H1 (cell line): ENCODE measurements at regions not wholly inside any gene's neighbourhood (a gene's known extent, or its start where the extent isn't known, plus 50 kb on each side); places are given as distances from the start of the nearest gene placed in this dataset.

ENCODE experiments used
- CTCF ChIA-PET: fragments of 300-600 bp; sonication (Branson Sonifier 250); formaldehyde crosslinking; loops from one replicate; lab custom pipeline; 2021; ENCODE audit not compliant: partially characterized antibody; lab: Charles Lee
- POLR2A ChIA-PET: fragments of 300-600 bp; sonication (Branson Sonifier 250); formaldehyde crosslinking; loops from one replicate; lab custom pipeline; 2021; ENCODE audit warnings: inconsistent platforms; ENCODE audit not compliant: partially characterized antibody; lab: Charles Lee
- DNase-seq, 2 experiments: peaks; one replicate each; pipeline versions ENCODE4 v3.0.0 to v3.0.0-alpha.2; 2010 to 2022; ENCODE audit warnings: low spot score in 2 of 2, low read depth in 1 of 2, mixed read lengths in 1 of 2
- FAIRE-seq: peaks from 2 replicates; lab custom pipeline; 2011; peaks lifted over from hg19 to GRCh38; lab: Jason Lieb, UNC
- H2AFZ ChIP-seq: 2 replicates; pipeline ENCODE4 v1.8.1; 2012; ENCODE audit warnings: low read length, inconsistent platforms
- H2AK5ac ChIP-seq: 2 replicates; pipeline ENCODE4 v1.6.1; 2013; ENCODE audit warnings: low read depth, low read length
- H2BK120ac ChIP-seq: replicated peaks from 2 replicates; pipeline ENCODE3; 2013; ENCODE audit warnings: low read depth, low read length, inconsistent platforms
- H2BK12ac ChIP-seq: 2 replicates; pipeline ENCODE4 v1.6.1; 2013; ENCODE audit warnings: low read depth, low read length
- H2BK15ac ChIP-seq: 2 replicates; pipeline ENCODE4 v1.6.1; 2013; ENCODE audit warnings: low read length
- H2BK20ac ChIP-seq: 2 replicates; pipeline ENCODE4 v1.6.1; 2013; ENCODE audit warnings: low read length
- H2BK5ac ChIP-seq: 2 replicates; pipeline ENCODE4 v1.6.1; 2013; ENCODE audit warnings: low read depth, low read length
- H3K14ac ChIP-seq: 2 replicates; pipeline ENCODE4 v1.6.1; 2013; ENCODE audit warnings: inconsistent platforms; ENCODE audit not compliant: insufficient read length
- H3K18ac ChIP-seq: 2 replicates; pipeline ENCODE4 v1.6.1; 2013; ENCODE audit warnings: low read length; ENCODE audit errors: extremely low read depth
- H3K23ac ChIP-seq: 2 replicates; pipeline ENCODE4 v1.6.1; 2013; ENCODE audit warnings: inconsistent platforms; ENCODE audit not compliant: insufficient read length
- H3K23me2 ChIP-seq: 2 replicates; pipeline ENCODE4 v1.6.1; 2013; ENCODE audit warnings: low read depth, low read length
- H3K27ac ChIP-seq: 2 replicates; pipeline ENCODE4 v1.6.1; 2011; ENCODE audit warnings: low read depth, low read length, inconsistent platforms
- H3K27me3 ChIP-seq, 4 experiments: replicated peaks in 1 of 4; 1 replicate in 1 of 4; 2 replicates in 3 of 4; pipeline versions ENCODE4 v1.6.1 to v1.8.1; 2011 to 2013; ENCODE audit warnings: low read length in 3 of 4, mild to moderate bottlenecking in 3 of 4, inconsistent platforms in 2 of 4, mixed read lengths in 2 of 4, moderate library complexity in 1 of 4; ENCODE audit not compliant: control insufficient read depth in 3 of 4, insufficient read depth in 3 of 4; ENCODE audit errors: extremely low read depth in 1 of 4
- H3K36me3 ChIP-seq, 4 experiments: 2 replicates each; pipeline versions ENCODE4 v1.6.1 to v1.8.1; 2011 to 2013; ENCODE audit warnings: mild to moderate bottlenecking in 4 of 4, low read length in 3 of 4, moderate library complexity in 2 of 4, control low read depth in 1 of 4, inconsistent platforms in 1 of 4; ENCODE audit not compliant: insufficient read depth in 4 of 4, control insufficient read depth in 2 of 4
- H3K4ac ChIP-seq: replicated peaks from 2 replicates; pipeline ENCODE3; 2013; ENCODE audit warnings: low read length, low read depth, mixed read lengths, inconsistent platforms; ENCODE audit not compliant: insufficient read length
- H3K4me1 ChIP-seq, 4 experiments: replicated peaks in 1 of 4; 1 replicate in 1 of 4; 2 replicates in 3 of 4; pipeline versions ENCODE4 v1.6.1 to v1.8.1; 2011 to 2013; ENCODE audit warnings: low read length in 3 of 4, inconsistent platforms in 2 of 4, mixed read lengths in 1 of 4; ENCODE audit not compliant: insufficient read depth in 4 of 4, control insufficient read depth in 3 of 4
- H3K4me2 ChIP-seq, 2 experiments: 2 replicates each; pipeline versions ENCODE4 v1.6.1 to v1.8.1; 2011 to 2013; ENCODE audit warnings: low read depth in 2 of 2, low read length in 2 of 2, control low read depth in 1 of 2, inconsistent platforms in 1 of 2, mild to moderate bottlenecking in 1 of 2; ENCODE audit not compliant: insufficient read depth in 1 of 2
- H3K4me3 ChIP-seq, 4 experiments: fragments of 200-600, 300-600 bp in 1 of 4; sonication (generic), shearing (Covaris generic), sonication (Bioruptor Twin) in 1 of 4; 2 replicates each; pipeline versions ENCODE4 v1.5.1 to v1.8.1; 2011 to 2016; ENCODE audit warnings: low read length in 4 of 4, low read depth in 3 of 4, control low read depth in 2 of 4, inconsistent platforms in 2 of 4, mild to moderate bottlenecking in 2 of 4, mixed read lengths in 1 of 4, moderate library complexity in 1 of 4; ENCODE audit not compliant: insufficient read depth in 2 of 4; ENCODE audit errors: extremely low read depth in 1 of 4
- H3K56ac ChIP-seq: replicated peaks from 2 replicates; pipeline ENCODE3; 2013; ENCODE audit warnings: low read depth, mild to moderate bottlenecking, mixed read lengths, low read length, inconsistent platforms; ENCODE audit not compliant: insufficient read length
- H3K79me1 ChIP-seq: 2 replicates; pipeline ENCODE4 v1.6.1; 2013; ENCODE audit warnings: low read depth, low read length, control low read depth
- H3K79me2 ChIP-seq, 2 experiments: 2 replicates each; pipeline versions ENCODE4 v1.6.1 to v1.8.1; 2012 to 2013; ENCODE audit warnings: low read length in 2 of 2, mild to moderate bottlenecking in 2 of 2, inconsistent platforms in 1 of 2; ENCODE audit not compliant: insufficient read depth in 2 of 2, control insufficient read depth in 1 of 2
- H3K9ac ChIP-seq, 4 experiments: replicated peaks in 1 of 4; 1 replicate in 1 of 4; 2 replicates in 3 of 4; pipeline versions ENCODE4 v1.6.1 to v1.8.1; 2011 to 2013; ENCODE audit warnings: low read depth in 3 of 4, low read length in 3 of 4, control low read depth in 2 of 4, mild to moderate bottlenecking in 2 of 4, moderate library complexity in 2 of 4, inconsistent platforms in 1 of 4; ENCODE audit errors: extremely low read depth in 1 of 4
- H3K9me3 ChIP-seq, 2 experiments: 2 replicates each; pipeline versions ENCODE4 v1.6.1 to v1.8.1; 2012 to 2013; ENCODE audit warnings: mild to moderate bottlenecking in 2 of 2, moderate library complexity in 2 of 2, control low read depth in 1 of 2, inconsistent platforms in 1 of 2, low read depth in 1 of 2, low read length in 1 of 2, mixed read lengths in 1 of 2; ENCODE audit not compliant: insufficient read depth in 2 of 2
- H4K20me1 ChIP-seq, 2 experiments: replicated peaks in 1 of 2; 2 replicates each; pipeline versions ENCODE3 to v1.8.1; 2011 to 2013; ENCODE audit warnings: inconsistent platforms in 2 of 2, low read length in 2 of 2, mild to moderate bottlenecking in 1 of 2; ENCODE audit not compliant: insufficient read depth in 2 of 2, control insufficient read depth in 1 of 2
- H4K5ac ChIP-seq: 2 replicates; pipeline ENCODE4 v1.6.1; 2013; ENCODE audit warnings: low read length, low read depth, mixed read lengths, inconsistent platforms; ENCODE audit not compliant: insufficient read length
- H4K8ac ChIP-seq: 2 replicates; pipeline ENCODE4 v1.8.0; 2013; ENCODE audit warnings: mild to moderate bottlenecking, moderate library complexity, low read length, inconsistent platforms; ENCODE audit not compliant: insufficient read depth; ENCODE audit errors: extremely low read depth
- H4K91ac ChIP-seq: replicated peaks from 2 replicates; pipeline ENCODE3; 2013; ENCODE audit warnings: low read length, mixed read lengths, inconsistent platforms; ENCODE audit not compliant: insufficient read length
- YY1 ChIP-seq: IDR thresholded peaks from 2 replicates; pipeline ENCODE4 v1.6.1; 2011; ENCODE audit warnings: low read depth, mild to moderate bottlenecking, low read length
- WGBS, 2 experiments: shearing (Covaris generic) in 1 of 2; methylation state at CpG; one replicate each; pipeline versions ENCODE4 v1.1.6 to v1.1.7; 2013 to 2015; ENCODE audit warnings: low lambda C conversion rate in 2 of 2, mixed read lengths in 2 of 2, inconsistent platforms in 1 of 2, low coverage in 1 of 2, missing lambda C conversion rate in 1 of 2; ENCODE audit not compliant: insufficient replicate concordance in 2 of 2, insufficient coverage in 1 of 2, insufficient read length in 1 of 2; ENCODE audit errors: extremely low coverage in 1 of 2, missing lambda C conversion rate in 1 of 2; 5-methylcytosine and 5-hydroxymethylcytosine counted together

DNA sequence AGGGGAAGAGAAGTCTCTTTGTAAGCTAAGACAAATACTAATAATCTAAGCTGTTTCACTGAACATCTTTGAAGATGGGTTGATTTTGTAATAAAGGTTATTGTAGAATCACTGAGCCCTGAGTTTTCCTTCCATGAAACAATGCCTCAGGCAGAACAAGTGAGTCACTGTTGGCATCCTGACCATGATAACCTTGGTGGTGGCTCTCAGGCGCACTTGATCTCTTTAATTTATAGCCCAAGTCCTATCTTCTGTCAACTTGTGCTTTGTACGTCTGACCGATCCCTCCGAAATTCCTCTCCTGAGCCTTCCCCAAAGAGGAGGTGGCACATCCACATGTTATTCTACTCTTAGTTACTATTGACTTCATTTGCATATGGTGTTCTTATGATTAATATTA is 812.9 kb downstream of the REEP3 start:
- no peak for FAIRE-seq
- 95% methylated on average over 4 of the region's 4 CpGs; no CpG with 5 or more reads in 1 of the 2 experiments for WGBS, 2 experiments
- POLR2A ChIA-PET = no interaction called here

More for the DNA sequence above, 812.9 kb downstream of the REEP3 start:
- no peak overlapping the region for H2AFZ ChIP-seq
- no peak overlapping the region for H3K14ac ChIP-seq
- H3K79me2 ChIP-seq = no peaks in the 10 kb centered on the region
- no peaks in the 10 kb centered on the region; a peak in 1 of 4 replicates for H3K9me3 ChIP-seq
- H2BK120ac ChIP-seq = no peak overlapping the region
- no peak overlapping the region for H2AK5ac ChIP-seq
- no peaks in the 10 kb centered on the region for H3K23me2 ChIP-seq
- H3K36me3 ChIP-seq = no peaks in the 10 kb centered on the region; a peak in 1 of 8 replicates
- H4K5ac ChIP-seq = no peak overlapping the region
- no peaks in the 10 kb centered on the region for H3K4me1 ChIP-seq
- H2BK12ac ChIP-seq = no peak overlapping the region
- no peaks in the 10 kb centered on the region for H4K20me1 ChIP-seq
- no peak overlapping the region for H3K23ac ChIP-seq
- CTCF ChIA-PET = interaction anchor here (1.3 kb wide), 1 partner anchor 8 kb away, joined by 3 read pairs; no protein-coding TSS in a partner anchor
- H3K4ac ChIP-seq = no peak overlapping the region
- H2BK20ac ChIP-seq = no peak overlapping the region
- H4K8ac ChIP-seq = no peak overlapping the region
- TF ChIP-seq YY1 = no peak
- TF ChIP-seq, all 59 proteins: peak for 0
- Histone ChIP-seq H2BK5ac (no peak overlapping the region), H3K79me1 (no peaks in the 10 kb centered on the region), H2BK15ac (no peak overlapping the region), H3K9ac (no peak overlapping the region), H4K91ac (no peak overlapping the region), H3K27me3 (no peaks in the 10 kb centered on the region), H3K4me2 (no peak overlapping the region), H3K27ac (no peak overlapping the region), H3K18ac (no peak overlapping the region), H3K56ac (no peak overlapping the region), H3K4me3 (no peak overlapping the region)
- DNase-seq = no peak
